Epidermal melanocyte (primary cell): ENCODE measurements at regions not wholly inside any gene's neighbourhood (a gene's known extent, or its start where the extent isn't known, plus 50 kb on each side); places are given as distances from the start of the nearest gene placed in this dataset.
A peak's percentile ranks its signal among the peaks of the same experiment; 100 is the strongest.
"Not testable (repeated sequence)": the region's sequence is repeated elsewhere in the genome, so short reads cannot be mapped to it uniquely, and the experiment has no call there.

Experiments
- DNase-seq: peaks from one replicate; pipeline ENCODE4 v3.0.0; 2011; ENCODE audit warnings: low spot score; ENCODE audit not compliant: insufficient read length

- no peak for DNase-seq
These were observed 117.1 kb upstream of the CCDC28A start for GRCh38 chr6:138656364-138657064.

DNA sequence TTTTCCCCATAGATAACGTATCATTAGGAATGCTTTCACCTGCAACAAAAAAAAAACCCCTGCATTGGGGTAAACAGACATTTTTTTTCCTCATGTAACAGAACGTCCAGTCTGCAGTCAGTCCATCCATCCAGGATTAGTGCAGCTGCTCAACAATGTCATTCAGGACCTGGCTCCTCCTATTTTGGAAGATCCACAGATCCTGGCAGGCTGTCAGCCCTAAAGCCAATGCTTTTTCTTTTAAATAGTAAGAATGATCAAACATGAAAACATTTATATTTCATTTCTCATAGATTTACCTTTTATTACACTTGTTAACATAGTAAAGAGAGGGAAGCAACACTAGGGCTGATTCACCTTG is 116.5 kb upstream of the CCDC28A start:
- no peak for DNase-seq

- no peak for DNase-seq
These were observed 113.6 kb upstream of the CCDC28A start for GRCh38 chr6:138659998-138660397.

GRCh38 chr6:138662471-138662870 is 111.1 kb upstream of the CCDC28A start:
- peak; percentile 21 for DNase-seq

GRCh38 chr6:138663892-138664291 is 109.7 kb upstream of the CCDC28A start:
- no peak for DNase-seq

- DNase-seq, result no peak
These were observed 108.8 kb upstream of the CCDC28A start for GRCh38 chr6:138664745-138665144.

DNA sequence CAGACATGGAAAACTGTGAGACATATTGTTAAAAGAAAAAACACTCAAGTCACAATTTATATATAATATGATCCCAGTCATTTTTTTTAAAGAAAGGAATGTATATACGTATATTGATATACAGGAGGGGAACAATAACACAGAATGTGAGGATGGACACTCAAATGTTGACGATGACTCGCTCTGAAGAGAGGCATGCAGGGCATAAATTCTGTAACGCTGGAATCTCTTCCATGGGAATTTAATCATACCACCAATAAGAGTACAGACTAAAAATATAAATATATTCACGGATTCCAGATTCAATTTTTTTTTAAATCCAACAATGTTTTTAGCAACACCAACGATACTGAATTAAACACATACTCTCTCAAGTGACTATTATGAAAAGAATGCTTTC is 106.9 kb upstream of the CCDC28A start:
- no peak for DNase-seq

DNA sequence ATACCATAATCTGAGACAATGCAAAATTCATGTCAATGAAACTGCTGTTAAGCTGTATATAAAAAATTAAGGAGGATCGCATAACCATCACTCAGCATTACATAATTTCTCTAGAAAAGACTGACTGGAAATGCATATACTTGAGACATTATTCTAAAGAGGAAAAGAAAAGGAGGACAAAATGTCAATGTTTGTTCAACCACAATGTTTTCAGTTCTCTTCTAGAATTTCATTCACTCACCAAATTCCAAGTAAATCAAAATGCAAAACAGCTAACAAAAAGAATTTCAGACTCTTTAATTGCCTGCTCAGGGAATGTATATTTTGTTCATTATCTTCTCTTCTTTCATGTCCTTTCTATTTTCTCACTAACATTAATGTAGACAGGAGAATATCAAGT is 106.2 kb upstream of the CCDC28A start:
- DNase-seq, result no peak

GRCh38 chr6:138671351-138671750 is 102.2 kb upstream of the CCDC28A start:
- DNase-seq, result no peak

DNA sequence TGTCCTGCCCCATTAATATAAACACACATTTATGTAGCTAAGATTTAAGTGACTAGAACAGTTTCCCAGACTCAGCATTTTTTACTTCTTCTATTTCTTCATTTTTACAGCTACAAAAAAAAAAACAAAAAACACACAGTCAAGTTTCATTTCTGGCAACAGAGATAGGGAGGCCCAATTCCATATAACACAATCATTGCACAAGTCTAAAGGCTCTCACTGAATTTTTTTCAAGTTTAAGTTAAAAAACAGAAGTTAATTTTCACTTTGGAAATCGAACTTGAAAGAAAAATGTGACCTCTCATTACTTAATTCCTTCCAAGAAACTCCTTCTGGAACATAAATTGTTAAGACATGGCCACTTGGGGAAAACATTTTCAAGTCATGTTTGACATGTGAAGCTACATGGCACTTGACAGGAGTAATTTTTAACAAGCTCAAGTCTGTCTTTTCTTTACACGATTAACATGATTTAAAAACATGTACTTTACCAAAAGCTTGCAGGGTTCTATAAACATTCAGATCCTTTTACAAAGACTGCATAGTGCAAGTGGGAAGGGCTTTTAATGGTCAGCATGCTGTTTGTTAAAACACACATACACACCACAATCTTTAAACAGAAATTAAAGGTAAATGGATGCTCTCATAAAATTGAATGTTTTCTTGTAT is 100.1 kb upstream of the CCDC28A start:
- DNase-seq, result no peak

DNA sequence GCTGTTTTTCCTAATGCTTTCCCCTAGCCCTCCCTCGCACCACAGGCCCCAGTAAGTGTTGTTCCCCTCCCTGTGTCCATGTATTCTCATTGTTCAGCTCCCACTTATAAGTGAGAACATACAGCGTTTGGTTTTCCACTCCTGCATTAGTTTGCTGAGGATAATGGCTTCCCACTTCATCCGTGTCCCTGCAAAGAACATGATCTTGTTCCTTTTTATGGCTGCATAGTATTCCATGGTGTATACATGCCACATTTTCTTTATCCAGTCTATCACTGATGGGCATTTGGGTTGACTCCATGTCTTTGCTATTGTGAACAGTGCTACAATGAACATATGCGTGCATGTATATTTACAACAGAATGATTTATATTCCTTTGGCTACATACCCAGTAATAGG is 99.1 kb upstream of the CCDC28A start:
- not testable (repeated sequence) for DNase-seq

DNA sequence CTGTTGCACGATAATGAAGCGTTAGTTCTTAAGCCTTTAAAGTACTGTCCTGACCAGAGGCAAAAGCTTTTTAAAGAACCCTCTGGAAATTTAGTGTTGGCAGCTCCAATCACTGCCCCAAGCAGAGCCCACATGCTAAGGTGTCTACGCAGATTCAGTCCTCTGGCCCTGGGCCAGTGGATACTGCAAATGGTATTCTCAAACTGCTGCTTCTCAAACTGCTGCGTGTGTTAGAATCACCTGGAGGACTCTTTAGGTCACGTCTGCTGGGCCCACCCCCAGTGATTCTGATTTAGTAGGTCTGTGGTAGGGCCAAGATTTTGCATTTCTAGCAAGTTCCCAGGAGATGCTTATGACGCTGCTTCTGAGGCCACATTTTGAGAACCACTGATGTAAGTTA is 96.0 kb upstream of the CCDC28A start:
- DNase-seq, result no peak

DNA sequence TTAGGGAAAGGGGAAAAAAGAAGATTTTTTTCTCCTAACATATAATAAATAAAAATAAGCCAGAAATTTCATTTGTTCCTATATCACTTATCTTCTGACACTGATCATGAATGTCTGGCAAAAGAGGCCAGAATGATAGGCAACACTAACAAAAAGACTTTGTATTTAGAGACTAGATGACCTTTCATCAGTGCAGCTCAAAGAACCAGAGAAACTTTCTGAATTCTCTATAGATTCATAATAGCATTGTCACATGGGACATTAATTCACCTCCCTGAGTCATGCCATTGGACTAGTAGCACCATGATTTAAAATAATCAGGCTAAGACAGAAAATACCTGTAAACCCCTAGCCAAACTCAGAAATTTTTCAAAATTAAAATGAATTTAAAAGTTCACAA is 95.4 kb upstream of the CCDC28A start:
- DNase-seq, result no peak

- no peak for DNase-seq
These were observed 93.5 kb upstream of the CCDC28A start for GRCh38 chr6:138680085-138680484.

GRCh38 chr6:138681627-138682026 is 91.9 kb upstream of the CCDC28A start:
- DNase-seq, result no peak

DNA sequence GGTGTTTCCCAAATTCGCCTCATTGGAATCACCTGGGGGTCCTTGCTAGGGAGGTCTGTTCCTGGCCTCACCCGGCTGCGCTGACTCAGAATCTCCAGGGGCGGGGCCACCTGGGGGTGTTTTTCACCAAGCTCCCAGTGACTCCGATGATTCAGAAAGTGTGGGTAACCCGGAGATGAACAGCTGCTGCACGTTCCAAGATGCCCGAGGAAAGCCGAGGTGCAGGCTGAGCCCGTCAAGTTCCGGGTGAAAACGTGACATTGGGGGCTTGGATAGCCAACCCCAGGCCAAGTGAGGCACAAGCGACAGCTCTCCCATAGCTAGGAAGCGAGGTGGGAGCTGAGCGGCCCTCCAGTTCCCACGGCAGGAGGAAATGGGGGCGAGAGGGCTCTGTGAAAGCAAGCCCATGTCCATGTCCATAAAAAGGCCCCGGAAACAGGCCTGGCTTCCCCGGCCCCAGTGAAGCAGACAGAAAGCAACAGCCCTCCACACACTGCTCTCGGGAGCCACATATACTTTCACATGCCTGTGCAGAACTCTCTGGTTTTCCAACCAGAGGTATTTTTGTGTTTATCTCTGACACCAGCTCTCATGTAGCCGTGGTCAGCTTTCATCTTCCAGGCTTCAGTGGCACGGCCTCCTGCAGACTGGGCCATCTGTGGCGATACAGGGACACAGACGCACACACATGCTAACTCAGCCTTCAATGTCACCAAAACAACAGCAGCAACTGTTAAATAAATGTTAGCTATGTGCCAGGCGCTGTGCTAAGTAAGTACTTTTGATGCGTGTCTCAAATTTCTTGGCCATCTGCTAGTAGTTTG is 90.7 kb upstream of the CCDC28A start:
- DNase-seq, result no peak

DNA sequence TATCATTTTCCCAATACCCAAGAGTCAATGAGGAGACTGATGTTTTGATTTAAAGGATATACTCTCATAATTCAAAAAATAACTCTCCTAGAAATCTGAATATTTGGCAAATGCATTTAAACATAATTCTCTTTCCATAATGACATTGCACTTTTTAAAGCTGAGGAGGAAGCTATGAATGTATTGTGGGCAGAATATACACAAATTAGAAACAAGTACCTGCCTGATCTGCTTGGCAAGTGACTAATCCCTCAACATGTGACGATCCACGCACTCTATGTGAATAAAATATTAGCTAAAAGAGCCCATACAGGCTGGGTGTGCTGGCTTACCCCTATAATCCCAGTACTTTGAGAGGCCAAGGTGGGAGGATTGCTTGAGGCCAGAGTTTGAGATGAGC is 88.3 kb upstream of the CCDC28A start:
- DNase-seq, result no peak

GRCh38 chr6:138685781-138686180 is 87.8 kb upstream of the CCDC28A start:
- no peak for DNase-seq

GRCh38 chr6:138688580-138688979 is 85.0 kb upstream of the CCDC28A start:
- no peak for DNase-seq

DNA sequence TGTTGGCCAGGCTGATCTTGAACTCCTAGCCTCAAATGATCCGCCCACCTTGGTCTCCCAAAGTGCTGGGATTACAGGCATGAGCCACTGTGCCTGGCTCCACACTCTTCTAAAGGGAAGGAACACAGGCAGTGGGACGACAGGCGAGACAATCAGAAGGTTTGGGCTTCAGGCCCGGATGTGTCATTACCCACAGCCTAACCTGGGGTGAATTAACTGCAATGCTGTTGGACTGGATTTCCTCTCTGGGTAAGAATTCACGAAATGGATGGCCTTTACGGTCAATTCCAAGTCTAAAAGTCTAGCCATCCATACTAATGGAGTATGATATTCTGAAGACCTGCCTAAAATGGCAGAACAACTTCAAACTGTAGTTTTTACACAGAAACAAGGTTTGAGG is 83.7 kb upstream of the CCDC28A start:
- no peak for DNase-seq

DNA sequence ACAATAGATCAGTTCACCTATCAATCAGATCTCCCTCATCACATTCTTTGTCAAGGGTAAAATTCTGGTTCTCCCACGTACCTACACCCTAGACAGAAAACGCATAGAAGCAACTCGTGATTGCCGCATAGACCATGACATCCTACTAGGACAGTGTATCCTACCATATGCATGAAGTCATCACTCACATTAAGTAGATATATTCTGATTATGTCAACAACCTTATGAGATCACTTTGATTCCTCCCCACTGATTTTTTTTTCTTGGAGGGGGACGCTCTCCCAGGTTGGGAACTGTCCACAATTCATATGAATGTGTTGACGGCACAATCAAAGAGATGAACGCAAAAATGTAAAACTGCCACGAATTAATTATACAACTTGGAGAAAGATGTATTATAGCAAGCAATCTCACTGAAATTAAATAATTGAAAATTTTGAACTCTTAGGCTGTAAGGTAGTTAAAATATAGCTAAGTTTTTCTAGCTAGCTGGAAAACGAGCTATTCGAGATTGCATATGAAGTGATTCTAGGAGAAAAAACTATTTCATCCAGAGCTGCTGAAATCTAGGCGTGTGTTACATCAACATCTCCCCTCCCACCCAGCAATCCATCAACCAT is 82.5 kb upstream of the CCDC28A start:
- DNase-seq, result no peak

DNA sequence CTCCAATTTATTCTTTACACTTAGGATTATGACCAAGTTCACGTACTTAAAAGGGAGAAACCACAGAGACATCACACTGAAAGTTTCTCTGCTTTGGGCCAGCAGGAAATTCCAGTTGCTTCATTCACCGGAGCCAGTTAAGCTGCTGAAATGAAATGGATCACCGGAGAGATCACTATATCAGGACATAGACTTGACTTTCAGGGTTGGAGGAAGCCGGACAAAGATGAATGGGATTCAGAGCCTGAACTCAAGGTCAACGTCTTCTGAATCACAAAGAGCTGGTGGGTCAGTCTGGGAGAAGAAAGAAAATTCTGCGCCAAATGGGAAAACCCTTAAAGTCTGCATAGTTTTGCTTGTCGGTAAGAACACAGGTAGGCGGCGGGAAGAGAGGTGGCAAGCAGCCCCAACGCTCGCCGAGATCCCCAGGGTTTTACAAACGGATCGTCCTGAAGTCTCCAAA is 81.9 kb upstream of the CCDC28A start:
- no peak for DNase-seq
